Neural cell (in vitro differentiated cells): ENCODE measurements at regions not wholly inside any gene's neighbourhood (a gene's known extent, or its start where the extent isn't known, plus 50 kb on each side); places are given as distances from the start of the nearest gene placed in this dataset.

Experiments used
- H2AFZ ChIP-seq: fragments of 200-600, 300-800 bp; sonication (generic), shearing (Covaris generic); 2 replicates; pipeline ENCODE4 v1.6.0; 2014; ENCODE audit warnings: low read depth, mild to moderate bottlenecking, antibody characterized with exemption, low read length, moderate library complexity
- H3F3A ChIP-seq: fragments of 200-600 bp; shearing (Covaris generic); 2 replicates; pipeline ENCODE4 v1.6.1; 2016; ENCODE audit warnings: mild to moderate bottlenecking, moderate library complexity, mixed read lengths, antibody characterized with exemption, low read length; ENCODE audit not compliant: insufficient read depth, poor library complexity, severe bottlenecking
- H3K27ac ChIP-seq: fragments of 200-600, 300-800 bp; sonication (generic), shearing (Covaris generic); 2 replicates; pipeline ENCODE4 v1.5.1; 2014; ENCODE audit warnings: mild to moderate bottlenecking, low read length, moderate library complexity
- H3K27me3 ChIP-seq: fragments of 300-800, 200-600 bp; sonication (generic), shearing (Covaris generic); 2 replicates; pipeline ENCODE4 v1.6.0; 2014; ENCODE audit warnings: mild to moderate bottlenecking, low read depth, low read length, moderate library complexity; ENCODE audit not compliant: insufficient read depth
- H3K36me3 ChIP-seq: fragments of 300-800, 200-600 bp; sonication (generic), shearing (Covaris generic); 2 replicates; pipeline ENCODE4 v1.5.1; 2014; ENCODE audit warnings: mild to moderate bottlenecking, antibody characterized with exemption, low read length, moderate library complexity; ENCODE audit not compliant: insufficient read depth
- H3K4me2 ChIP-seq: fragments of 300-800, 200-600 bp; sonication (generic), shearing (Covaris generic); 2 replicates; pipeline ENCODE4 v1.6.0; 2014; ENCODE audit warnings: mild to moderate bottlenecking, low read length
- H3K4me3 ChIP-seq: fragments of 300-800, 200-600 bp; sonication (generic), shearing (Covaris generic); 2 replicates; pipeline ENCODE4 v1.5.1; 2014; ENCODE audit warnings: mild to moderate bottlenecking, low read length, moderate library complexity
- H3K79me2 ChIP-seq: fragments of 200-600 bp; shearing (Covaris generic); replicated peaks from 2 replicates; pipeline ENCODE4 v1.6.0; 2014; ENCODE audit warnings: mild to moderate bottlenecking, low read length, moderate library complexity; ENCODE audit not compliant: insufficient read depth
- H3K9ac ChIP-seq: fragments of 300-800, 200-600 bp; sonication (generic), shearing (Covaris generic); 2 replicates; pipeline ENCODE4 v1.6.1; 2016; ENCODE audit warnings: mild to moderate bottlenecking, low read length, mixed read lengths
- H3K9me2 ChIP-seq: fragments of 200-600 bp; shearing (Covaris generic); 2 replicates; pipeline ENCODE4 v1.6.1; 2016; ENCODE audit warnings: mild to moderate bottlenecking, low read length, mixed read lengths; ENCODE audit not compliant: insufficient read depth
- H3K9me3 ChIP-seq: fragments of 200-600, 300-800 bp; sonication (generic), shearing (Covaris generic); 2 replicates; pipeline ENCODE4 v1.6.1; 2016; ENCODE audit warnings: mild to moderate bottlenecking, mixed run types, low read length, moderate library complexity, mixed read lengths
- H4K20me1 ChIP-seq: fragments of 200-600 bp; shearing (Covaris generic); 2 replicates; pipeline ENCODE4 v1.6.1; 2016; ENCODE audit warnings: mild to moderate bottlenecking, mixed run types; ENCODE audit not compliant: insufficient read depth
- EZH2 ChIP-seq: fragments of 200-600, 300-800 bp; shearing (Covaris generic), sonication (generic); IDR thresholded peaks from 2 replicates; pipeline ENCODE4 v1.6.1; 2014; ENCODE audit warnings: antibody characterized with exemption, low read length, borderline replicate concordance, mild to moderate bottlenecking; ENCODE audit not compliant: insufficient read depth, poor library complexity, severe bottlenecking
- MXI1 ChIP-seq: fragments of 450-650 bp; conservative IDR thresholded peaks from 2 replicates; pipeline ENCODE4 v1.6.1; 2014; ENCODE audit warnings: antibody characterized with exemption, mild to moderate bottlenecking; ENCODE audit not compliant: poor library complexity, severe bottlenecking
- POLR2AphosphoS5 ChIP-seq: IDR thresholded peaks from 2 replicates; pipeline ENCODE4 v1.6.1; 2012
- REST ChIP-seq: IDR thresholded peaks from 2 replicates; pipeline ENCODE4 v1.6.1; 2012; ENCODE audit warnings: borderline replicate concordance
- SMC3 ChIP-seq: fragments of 450-650 bp; conservative IDR thresholded peaks from 2 replicates; pipeline ENCODE4 v1.6.1; 2014; ENCODE audit warnings: antibody characterized with exemption, mild to moderate bottlenecking, moderate library complexity; ENCODE audit not compliant: poor library complexity
- TAF1 ChIP-seq: IDR thresholded peaks from 2 replicates; pipeline ENCODE4 v1.6.1; 2012; ENCODE audit warnings: low read depth

DNA sequence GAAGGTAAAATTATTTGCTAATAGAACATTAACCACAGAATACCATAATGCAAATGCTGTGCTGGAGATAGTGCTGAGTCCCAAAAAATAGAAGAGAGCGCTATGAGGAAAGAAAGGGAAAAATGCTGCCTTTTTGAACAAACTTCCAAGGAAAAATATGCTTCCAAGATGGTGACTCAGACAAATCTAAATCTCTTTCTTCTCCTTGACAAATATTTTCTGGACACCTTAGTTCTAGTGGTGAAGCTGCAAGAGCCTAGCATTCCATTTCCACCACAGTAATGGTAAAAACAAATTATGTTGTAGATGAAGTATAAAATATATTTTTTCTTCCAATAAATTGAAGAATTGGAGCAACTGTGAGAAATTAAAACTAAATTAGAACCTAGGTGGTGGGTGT, 155.6 kb upstream of the TBX18 start:
- no peaks in the 10 kb centered on the region for H3K9me3 ChIP-seq
- no peak overlapping the region for H3K4me3 ChIP-seq
- H3K36me3 ChIP-seq: no peaks in the 10 kb centered on the region
- no peaks in the 10 kb centered on the region for H3K79me2 ChIP-seq
- no peaks in the 10 kb centered on the region for H3K9me2 ChIP-seq
- H3F3A ChIP-seq: no peaks in the 10 kb centered on the region
- H3K27ac ChIP-seq: no peak overlapping the region
- H3K4me2 ChIP-seq: no peak overlapping the region
- TF ChIP-seq TAF1 (no peak), SMC3 (no peak), MXI1 (no peak), POLR2AphosphoS5 (no peak)
- H2AFZ ChIP-seq: no peak overlapping the region
- no peak overlapping the region for H3K9ac ChIP-seq
- H3K27me3 ChIP-seq: no peaks in the 10 kb centered on the region
- no peaks in the 10 kb centered on the region for H4K20me1 ChIP-seq

DNA sequence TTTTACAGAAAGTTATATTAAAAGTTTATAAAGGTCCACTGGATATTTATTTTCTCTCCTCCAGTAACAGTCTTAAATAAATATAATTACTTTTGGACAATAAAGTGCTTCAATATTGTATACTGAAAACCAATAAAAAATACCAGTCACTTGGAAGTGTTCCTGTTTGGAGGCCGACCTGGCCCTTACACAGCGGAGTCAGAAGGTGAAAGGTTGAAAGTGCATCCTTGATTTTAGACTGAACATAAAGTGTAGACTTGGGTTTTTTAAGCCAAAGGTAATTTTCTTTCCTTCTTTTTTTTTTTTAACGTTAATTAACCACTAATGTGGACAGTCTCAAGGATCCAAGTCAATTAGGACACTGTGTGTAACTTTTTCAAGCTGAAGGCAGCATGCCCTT, 152.3 kb upstream of the TBX18 start:
- Histone ChIP-seq H3F3A (no peaks in the 10 kb centered on the region), H3K4me2 (no peak overlapping the region)

GRCh38 chr6:84912472-84913322, 148.3 kb upstream of the TBX18 start:
- H3F3A ChIP-seq: no peaks in the 10 kb centered on the region
- H3K79me2 ChIP-seq: no peaks in the 10 kb centered on the region
- no peaks in the 10 kb centered on the region for H3K36me3 ChIP-seq
- H3K9me2 ChIP-seq: no peaks in the 10 kb centered on the region
- no peak for TF ChIP-seq SMC3
- no peaks in the 10 kb centered on the region for H3K9me3 ChIP-seq
- H4K20me1 ChIP-seq: no peaks in the 10 kb centered on the region
- H3K9ac ChIP-seq: no peak overlapping the region
- no peak overlapping the region for H3K27ac ChIP-seq
- no peak overlapping the region for H2AFZ ChIP-seq
- no peak overlapping the region for H3K4me2 ChIP-seq
- no peak overlapping the region for H3K4me3 ChIP-seq
- no peaks in the 10 kb centered on the region for H3K27me3 ChIP-seq

More for the DNA sequence above, 152.3 kb upstream of the TBX18 start:
- H3K9ac ChIP-seq: no peak overlapping the region
- TF ChIP-seq EZH2: no peak
- no peak for TF ChIP-seq SMC3
- TF ChIP-seq REST: no peak
- H4K20me1 ChIP-seq: no peaks in the 10 kb centered on the region
- no peaks in the 10 kb centered on the region for H3K27me3 ChIP-seq
- H3K9me2 ChIP-seq: no peaks in the 10 kb centered on the region
- H3K79me2 ChIP-seq: no peaks in the 10 kb centered on the region
- H3K36me3 ChIP-seq: no peaks in the 10 kb centered on the region
- no peak overlapping the region for H3K4me3 ChIP-seq
- no peaks in the 10 kb centered on the region for H3K9me3 ChIP-seq
- no peak overlapping the region for H3K27ac ChIP-seq
- H2AFZ ChIP-seq: no peak overlapping the region
